Type B pancreatic cell (in vitro differentiated cells): ENCODE measurements at regions not wholly inside any gene's neighbourhood (a gene's known extent, or its start where the extent isn't known, plus 50 kb on each side); places are given as distances from the start of the nearest gene placed in this dataset.
"Not testable (repeated sequence)": the region's sequence is repeated elsewhere in the genome, so short reads cannot be mapped to it uniquely, and the experiment has no call there.

ENCODE experiments used
- DNase-seq: peaks from one replicate; pipeline ENCODE4 v3.0.0; 2021; ENCODE audit warnings: mixed read lengths; ENCODE audit not compliant: unreplicated experiment; ENCODE audit errors: extremely low spot score
- H3K27ac Mint-ChIP-seq: 2 replicates; pipeline ENCODE4 v1.8.0; 2021; ENCODE audit warnings: mild to moderate bottlenecking, mixed read lengths
- H3K27me3 Mint-ChIP-seq: 2 replicates; pipeline ENCODE4 v1.8.0; 2021; ENCODE audit warnings: mixed read lengths
- H3K36me3 Mint-ChIP-seq: 2 replicates; pipeline ENCODE4 v1.8.0; 2021; ENCODE audit warnings: mixed read lengths
- H3K4me1 Mint-ChIP-seq: one replicate; pipeline ENCODE4 v1.8.0; 2021; ENCODE audit warnings: mixed read lengths; ENCODE audit not compliant: unreplicated experiment
- H3K4me3 Mint-ChIP-seq: 2 replicates; pipeline ENCODE4 v1.8.0; 2021; ENCODE audit warnings: mild to moderate bottlenecking, mixed read lengths
- H3K9me3 Mint-ChIP-seq: 2 replicates; pipeline ENCODE4 v1.8.0; 2021; ENCODE audit warnings: mixed read lengths
- CTCF ChIP-seq: fragments of 200-600 bp; sonication (generic); conservative IDR thresholded peaks from 2 replicates; pipeline ENCODE4 v1.5.0; 2021; ENCODE audit warnings: antibody characterized with exemption, mild to moderate bottlenecking

GRCh38 chrX:50988649-50989048 is 78.1 kb downstream of the BMP15 start:
- Mint-ChIP-seq H3K4me1 (no peaks in the 10 kb centered on the region), H3K27me3 (peaks cover 3% of the 10 kb centered on the region), H3K27ac (no peak overlapping the region), H3K4me3 (no peak overlapping the region), H3K36me3 (no peaks in the 10 kb centered on the region), H3K9me3 (no peaks in the 10 kb centered on the region)
- DNase-seq, result no peak
- TF ChIP-seq CTCF, result peak; percentile 74

GRCh38 chrX:50996930-50997329 is 86.4 kb downstream of the BMP15 start:
- no peak overlapping the region for H3K4me3 Mint-ChIP-seq
- H3K27ac Mint-ChIP-seq, result no peak overlapping the region
- H3K9me3 Mint-ChIP-seq, result peaks cover 5% of the 10 kb centered on the region
- H3K4me1 Mint-ChIP-seq, result peaks cover 5% of the 10 kb centered on the region
- TF ChIP-seq CTCF, result no peak
- no peaks in the 10 kb centered on the region for H3K27me3 Mint-ChIP-seq
- DNase-seq, result no peak
- no peaks in the 10 kb centered on the region for H3K36me3 Mint-ChIP-seq

DNA sequence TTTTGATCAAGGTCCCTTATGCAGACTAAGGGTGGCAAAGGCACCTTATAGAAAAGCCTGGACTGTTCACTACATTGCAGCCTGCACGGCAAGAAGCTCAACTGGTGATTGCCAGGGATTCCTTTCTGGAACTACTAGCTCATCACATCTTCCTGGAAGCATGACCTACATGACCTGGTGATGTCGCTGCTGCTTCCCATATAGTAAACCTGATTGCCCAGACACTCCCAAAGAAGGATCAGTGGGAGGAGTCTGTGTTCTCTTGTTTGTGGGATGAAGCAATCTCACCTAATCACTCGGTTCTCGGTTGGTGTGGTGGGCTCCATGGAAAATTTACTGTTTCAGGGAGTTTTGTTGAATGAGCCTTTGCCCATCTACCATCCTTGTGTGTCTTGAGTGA is 89.8 kb downstream of the BMP15 start:
- H3K27me3 Mint-ChIP-seq, DNase-seq, H3K9me3 Mint-ChIP-seq, H3K36me3 Mint-ChIP-seq, H3K4me3 Mint-ChIP-seq, H3K27ac Mint-ChIP-seq, H3K4me1 Mint-ChIP-seq: not testable (repeated sequence)

DNA sequence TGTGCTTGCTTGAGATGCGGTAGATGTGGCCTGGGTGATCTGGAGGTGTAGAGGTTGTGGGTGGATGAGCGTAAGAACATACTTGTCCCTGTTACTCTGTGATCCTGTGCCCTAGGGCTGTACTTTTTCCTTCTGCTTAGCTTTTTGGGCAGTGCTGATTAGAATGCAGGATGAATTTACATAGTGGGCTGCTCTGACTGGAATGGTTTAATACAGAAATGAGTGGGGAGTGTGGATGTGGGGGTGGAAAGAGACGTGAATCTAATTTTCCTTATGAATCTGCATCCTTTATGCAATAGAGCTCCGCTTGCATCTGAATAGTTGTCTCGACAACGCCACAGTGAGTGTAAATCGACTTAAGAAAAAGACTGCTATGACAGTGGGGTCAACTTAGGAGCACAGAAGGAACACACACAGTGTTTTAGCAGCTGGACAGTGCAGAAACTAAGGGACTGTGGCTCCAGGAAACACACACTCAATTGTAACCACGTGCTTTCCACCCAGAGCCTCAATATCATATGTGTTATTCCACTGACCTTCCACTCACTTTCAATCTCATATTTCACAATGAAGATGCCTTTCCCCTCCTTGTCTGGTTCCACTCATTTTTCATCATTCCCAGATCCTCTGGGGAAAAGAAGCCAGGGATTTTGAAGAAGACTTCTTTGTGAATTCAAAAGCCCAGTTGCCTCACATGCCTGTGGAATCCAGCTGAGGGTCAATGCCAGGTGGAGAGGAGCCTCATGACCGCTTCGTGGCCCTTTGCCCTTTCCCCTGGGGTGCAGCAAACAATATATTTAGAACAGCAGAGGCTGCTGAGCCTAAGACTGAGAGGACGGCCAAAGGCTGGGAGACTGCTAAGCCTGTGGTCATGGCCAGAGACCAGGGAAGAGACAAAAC is 91.4 kb downstream of the BMP15 start:
- not testable (repeated sequence) for H3K9me3 Mint-ChIP-seq, H3K27me3 Mint-ChIP-seq

GRCh38 chrX:51006064-51006463 is 95.5 kb downstream of the BMP15 start:
- Mint-ChIP-seq H3K4me3 (no peak overlapping the region), H3K27me3 (no peaks in the 10 kb centered on the region), H3K36me3 (no peaks in the 10 kb centered on the region), H3K9me3 (peaks cover 5% of the 10 kb centered on the region), H3K4me1 (peaks cover 6% of the 10 kb centered on the region), H3K27ac (no peak overlapping the region)
- DNase-seq, result no peak
- no peak for TF ChIP-seq CTCF

More for the DNA sequence above, 91.4 kb downstream of the BMP15 start:
- not testable (repeated sequence) for H3K4me3 Mint-ChIP-seq, H3K36me3 Mint-ChIP-seq, H3K27ac Mint-ChIP-seq, H3K4me1 Mint-ChIP-seq, DNase-seq

- TF ChIP-seq CTCF, result no peak
- Mint-ChIP-seq H3K4me1 (no peaks in the 10 kb centered on the region), H3K9me3 (no peaks in the 10 kb centered on the region), H3K4me3 (peak overlapping the region; percentile 23), H3K27me3 (no peaks in the 10 kb centered on the region), H3K27ac (peak overlapping the region; percentile 37), H3K36me3 (no peaks in the 10 kb centered on the region)
- DNase-seq, result no peak
Measured at GRCh38 chrX:51024106-51024696, 113.7 kb downstream of the BMP15 start.
